ENCODE measurements at regions not wholly inside any gene's neighbourhood (a gene's known extent, or its start where the extent isn't known, plus 50 kb on each side); places are given as distances from the start of the nearest gene placed in this dataset.
"Not testable (repeated sequence)": the region's sequence is repeated elsewhere in the genome, so short reads cannot be mapped to it uniquely, and the experiment has no call there.

- no peak overlapping the region for H3K4me3 ChIP-seq (ENCODE audit: low read depth, low read length)
- no peak for TF ChIP-seq CTCF (IDR thresholded peaks at IDR 0.05; ENCODE audit: control insufficient read depth, extremely low read depth, insufficient read depth)
- no peak for DNase-seq (ENCODE audit: low read depth)
Observed at GRCh38 chr2:52260904-52261303, 1229.0 kb upstream of the NRXN1 start.

- not testable (repeated sequence) for H3K4me3 ChIP-seq (ENCODE audit: low read depth, low read length); DNase-seq (ENCODE audit: low read depth)
Observed at GRCh38 chr2:52258967-52259366, 1227.0 kb upstream of the NRXN1 start.

- H3K4me3 ChIP-seq (ENCODE audit: low read depth, low read length), result no peak overlapping the region
- DNase-seq (ENCODE audit: low read depth), result no peak
- TF ChIP-seq CTCF (IDR thresholded peaks at IDR 0.05; ENCODE audit: control insufficient read depth, extremely low read depth, insufficient read depth), result no peak
Observed at GRCh38 chr2:52258038-52258437, 1226.1 kb upstream of the NRXN1 start.

GRCh38 chr2:52253416-52253980, 1221.6 kb upstream of the NRXN1 start:
- no peak overlapping the region for H3K4me3 ChIP-seq (ENCODE audit: low read depth, low read length)
- no peak for DNase-seq (ENCODE audit: low read depth)
- TF ChIP-seq CTCF (IDR thresholded peaks at IDR 0.05; ENCODE audit: control insufficient read depth, extremely low read depth, insufficient read depth), result no peak

GRCh38 chr2:52238782-52239181, 1206.8 kb upstream of the NRXN1 start:
- TF ChIP-seq CTCF (IDR thresholded peaks at IDR 0.05; ENCODE audit: control insufficient read depth, extremely low read depth, insufficient read depth), result no peak
- no peak overlapping the region for H3K4me3 ChIP-seq (ENCODE audit: low read depth, low read length)
- no peak for DNase-seq (ENCODE audit: low read depth)

- TF ChIP-seq CTCF (IDR thresholded peaks at IDR 0.05; ENCODE audit: control insufficient read depth, extremely low read depth, insufficient read depth), result no peak
- DNase-seq (ENCODE audit: low read depth), result no peak
- no peak overlapping the region for H3K4me3 ChIP-seq (ENCODE audit: low read depth, low read length)
Observed at GRCh38 chr2:52222128-52222527, 1190.2 kb upstream of the NRXN1 start.

GRCh38 chr2:52220393-52220792, 1188.5 kb upstream of the NRXN1 start:
- no peak for TF ChIP-seq CTCF (IDR thresholded peaks at IDR 0.05; ENCODE audit: control insufficient read depth, extremely low read depth, insufficient read depth)
- DNase-seq (ENCODE audit: low read depth), result no peak
- H3K4me3 ChIP-seq (ENCODE audit: low read depth, low read length), result no peak overlapping the region

Data from LNCaP clone FGC (cell line).